Stomach (tissue), 4 donors: ENCODE measurements at regions not wholly inside any gene's neighbourhood (a gene's known extent, or its start where the extent isn't known, plus 50 kb on each side); places are given as distances from the start of the nearest gene placed in this dataset.

Experiments used
- CTCF ChIP-seq, 7 experiments: fragments of 450-650 bp in 4 of 7; fragments of 200-600 bp in 3 of 7; sonication (generic) in 3 of 7; IDR thresholded peaks; one replicate each; pipeline ENCODE4 v1.5.1; 2016 to 2019; ENCODE audit warnings: antibody characterized with exemption in 7 of 7, control low read depth in 2 of 7, mild to moderate bottlenecking in 1 of 7
- EP300 ChIP-seq: sonication (generic); formaldehyde crosslinking; IDR thresholded peaks from one replicate; pipeline ENCODE4 v1.6.1; 2017; ENCODE audit warnings: antibody characterized with exemption
- POLR2A ChIP-seq, 4 donors: fragments of 450-650 bp; IDR thresholded peaks; one replicate each; pipeline ENCODE4 v1.6.1; 2016; ENCODE audit warnings: antibody characterized with exemption in 4 of 4, control low read depth in 2 of 4, mild to moderate bottlenecking in 1 of 4, moderate library complexity in 1 of 4
- POLR2AphosphoS5 ChIP-seq, 3 donors: sonication (generic); formaldehyde crosslinking; IDR thresholded peaks; one replicate each; pipeline ENCODE4 v1.6.1; 2016; ENCODE audit warnings: antibody characterized with exemption in 3 of 3

- TF ChIP-seq CTCF (IDR thresholded peaks at IDR 0.05) (no peak), POLR2AphosphoS5 (IDR thresholded peaks at IDR 0.05) (no peak), POLR2A (IDR thresholded peaks at IDR 0.05) (no peak), EP300 (no peak)
Measured at GRCh38 chrX:39773150-39773549, 324.6 kb downstream of the BCOR start.
